ENCODE measurements at regions not wholly inside any gene's neighbourhood (a gene's known extent, or its start where the extent isn't known, plus 50 kb on each side); places are given as distances from the start of the nearest gene placed in this dataset.

- H3K23ac ChIP-seq (ENCODE audit: insufficient read length, low read depth, low read length): no peak overlapping the region
- WGBS (ENCODE audit: extremely low coverage, insufficient read length, low lambda C conversion rate): no CpG with 5 or more reads among the region's 2 CpGs
- H2BK20ac ChIP-seq (ENCODE audit: low read depth, low read length, poor library complexity, severe bottlenecking): no peak overlapping the region
These were observed 172.4 kb downstream of the CNTN3 start for GRCh38 chr3:74442068-74442467.

More at GRCh38 chr3:74442068-74442467, 172.4 kb downstream of the CNTN3 start:
- H2AK5ac ChIP-seq (ENCODE audit: insufficient read length, low read length): no peak overlapping the region
- Mint-ChIP-seq H3K9me3 (no peaks in the 10 kb centered on the region), H3K36me3 (ENCODE audit: insufficient read depth in 1 of 3, low read depth in 3 of 3) (no peaks in the 10 kb centered on the region), H3K4me3 (no peak overlapping the region), H3K27ac (no peak overlapping the region), H3K27me3 (ENCODE audit: low read depth) (no peaks in the 10 kb centered on the region), H3K4me1 (no peaks in the 10 kb centered on the region)
- H3K27me3 ChIP-seq (ENCODE audit: insufficient read depth, low read length): no peaks in the 10 kb centered on the region
- H3K79me2 ChIP-seq (ENCODE audit: insufficient read depth, low read length): no peaks in the 10 kb centered on the region
- no peak overlapping the region for H4K5ac ChIP-seq (ENCODE audit: insufficient read length, low read depth, low read length)
- no peak overlapping the region for H3K14ac ChIP-seq (ENCODE audit: insufficient read depth, low read length)
- H3K18ac ChIP-seq (ENCODE audit: insufficient read length, low read depth, low read length): no peak overlapping the region
- no peaks in the 10 kb centered on the region for H3K4me1 ChIP-seq (ENCODE audit: insufficient read depth, low read length)
- H4K8ac ChIP-seq (replicated peaks; ENCODE audit: insufficient read length, low read depth, low read length): no peak overlapping the region
- no peaks in the 10 kb centered on the region for H3K9me3 ChIP-seq (ENCODE audit: control insufficient read depth, low read depth, low read length)
- no peak for DNase-seq
- H3K79me1 ChIP-seq (ENCODE audit: insufficient read depth, low read depth, low read length, poor library complexity, severe bottlenecking): no peaks in the 10 kb centered on the region
- H3K4me2 ChIP-seq (ENCODE audit: insufficient read depth, insufficient read length, low read length): no peak overlapping the region
- H3K56ac ChIP-seq (ENCODE audit: insufficient read length, low read depth, low read length): no peak overlapping the region
- H2BK12ac ChIP-seq (ENCODE audit: insufficient read length, low read depth, low read length): no peak overlapping the region
- no peak overlapping the region for H2BK15ac ChIP-seq (ENCODE audit: low read depth, low read length)
- TF ChIP-seq CTCF (conservative IDR thresholded peaks at IDR 0.05): no peak
- H3K4ac ChIP-seq (ENCODE audit: low read depth, low read length): no peak overlapping the region
- H4K20me1 ChIP-seq (ENCODE audit: control insufficient read depth, insufficient read depth, insufficient read length): no peaks in the 10 kb centered on the region
- no peak overlapping the region for H3K27ac ChIP-seq (ENCODE audit: insufficient read length, low read depth, low read length)
- no peak overlapping the region for H3K9ac ChIP-seq (ENCODE audit: extremely low read depth, insufficient read length, low read length)
- no peak overlapping the region for H3T11ph ChIP-seq (ENCODE audit: low read length)
- H3K23me2 ChIP-seq (ENCODE audit: insufficient read length, low read depth, low read length, poor library complexity, severe bottlenecking): no peaks in the 10 kb centered on the region
- no peak overlapping the region for H2BK120ac ChIP-seq (ENCODE audit: low read depth, low read length, poor library complexity, severe bottlenecking)
- H2BK5ac ChIP-seq (ENCODE audit: insufficient read length, low read length): no peak overlapping the region
- H4K91ac ChIP-seq (ENCODE audit: insufficient read length, low read depth, low read length): no peak overlapping the region
- H2AFZ ChIP-seq (ENCODE audit: low read length): no peak overlapping the region

Data from H9 (cell line).